Lower leg skin (tissue), 3 donors: ENCODE measurements at regions not wholly inside any gene's neighbourhood (a gene's known extent, or its start where the extent isn't known, plus 50 kb on each side); places are given as distances from the start of the nearest gene placed in this dataset.

Experiments
- POLR2A ChIP-seq, 2 donors: fragments of 450-650 bp; IDR thresholded peaks; one replicate each; pipeline ENCODE4 v1.6.1; 2016 to 2017; ENCODE audit warnings: antibody characterized with exemption in 2 of 2, mild to moderate bottlenecking in 1 of 2, moderate library complexity in 1 of 2
- TF ChIP-seq, protein P1 (sequence below), 3 donors: fragments of 450-650 bp; IDR thresholded peaks; one replicate each; pipeline ENCODE4 v1.5.1; 2016; ENCODE audit warnings: antibody characterized with exemption in 3 of 3, mild to moderate bottlenecking in 3 of 3, moderate library complexity in 2 of 3

GRCh38 chr13:58202099-58202498 lies 570.6 kb downstream of the PCDH17 start:
- TF ChIP-seq, protein P1, sequence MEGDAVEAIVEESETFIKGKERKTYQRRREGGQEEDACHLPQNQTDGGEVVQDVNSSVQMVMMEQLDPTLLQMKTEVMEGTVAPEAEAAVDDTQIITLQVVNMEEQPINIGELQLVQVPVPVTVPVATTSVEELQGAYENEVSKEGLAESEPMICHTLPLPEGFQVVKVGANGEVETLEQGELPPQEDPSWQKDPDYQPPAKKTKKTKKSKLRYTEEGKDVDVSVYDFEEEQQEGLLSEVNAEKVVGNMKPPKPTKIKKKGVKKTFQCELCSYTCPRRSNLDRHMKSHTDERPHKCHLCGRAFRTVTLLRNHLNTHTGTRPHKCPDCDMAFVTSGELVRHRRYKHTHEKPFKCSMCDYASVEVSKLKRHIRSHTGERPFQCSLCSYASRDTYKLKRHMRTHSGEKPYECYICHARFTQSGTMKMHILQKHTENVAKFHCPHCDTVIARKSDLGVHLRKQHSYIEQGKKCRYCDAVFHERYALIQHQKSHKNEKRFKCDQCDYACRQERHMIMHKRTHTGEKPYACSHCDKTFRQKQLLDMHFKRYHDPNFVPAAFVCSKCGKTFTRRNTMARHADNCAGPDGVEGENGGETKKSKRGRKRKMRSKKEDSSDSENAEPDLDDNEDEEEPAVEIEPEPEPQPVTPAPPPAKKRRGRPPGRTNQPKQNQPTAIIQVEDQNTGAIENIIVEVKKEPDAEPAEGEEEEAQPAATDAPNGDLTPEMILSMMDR (IDR thresholded peaks at IDR 0.05): no peak
- TF ChIP-seq POLR2A (IDR thresholded peaks at IDR 0.05): no peak
